HG03108 (cell line): ENCODE measurements at regions not wholly inside any gene's neighbourhood (a gene's known extent, or its start where the extent isn't known, plus 50 kb on each side); places are given as distances from the start of the nearest gene placed in this dataset.

ENCODE experiments used
- ATAC-seq: cut with Tn5 transposase; IDR thresholded peaks from one replicate; pipeline ENCODE4 v1.9.1; 2021; ENCODE audit warnings: moderate library complexity; ENCODE audit not compliant: unreplicated experiment

DNA sequence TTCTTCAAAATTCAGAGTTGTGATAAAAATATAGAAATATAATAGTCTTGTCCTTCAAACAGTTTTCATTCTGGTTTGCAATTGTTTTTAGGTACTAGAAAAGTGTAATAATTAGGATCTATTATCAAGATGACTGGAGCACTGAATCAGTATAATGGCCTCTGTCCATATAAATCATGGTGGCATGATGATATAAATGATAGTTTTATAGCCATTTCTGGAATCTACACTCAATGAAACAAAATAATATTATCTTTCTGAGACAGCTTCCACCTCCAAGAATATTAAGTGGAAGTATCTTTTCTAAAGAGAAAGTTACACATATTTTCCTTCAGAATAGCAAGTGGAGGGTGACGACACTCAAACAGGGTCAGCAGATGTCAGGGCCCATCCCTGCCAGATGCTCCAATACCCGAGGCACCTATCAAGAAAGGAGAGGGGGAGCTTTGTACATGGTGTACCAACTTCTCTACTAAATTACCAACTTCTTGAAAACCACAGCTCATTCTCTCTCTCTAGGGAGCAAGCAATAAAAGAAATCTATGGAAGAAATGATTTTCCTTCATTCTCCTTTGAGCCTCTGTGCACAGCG is 882.7 kb upstream of the CHAC2 start:
- ATAC-seq, result no peak

DNA sequence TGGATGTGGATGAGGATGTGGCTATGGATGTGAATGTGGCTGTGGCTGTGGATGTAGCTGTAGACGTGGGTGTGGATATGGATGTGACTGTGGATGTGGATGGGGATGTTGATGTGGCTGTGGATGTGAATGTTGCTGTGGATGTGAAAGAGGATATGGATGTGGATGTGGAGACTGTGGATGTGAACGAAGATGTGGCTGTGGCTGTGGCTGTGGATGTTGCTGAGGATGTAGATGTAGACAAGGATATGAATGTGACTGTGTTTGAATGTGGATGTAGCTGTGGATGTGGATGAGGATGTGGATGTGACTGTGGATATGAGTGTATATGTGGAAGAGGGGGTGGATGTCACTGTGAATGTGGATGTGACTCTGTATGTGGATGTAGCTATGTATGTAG is 884.6 kb upstream of the CHAC2 start:
- no peak for ATAC-seq

DNA sequence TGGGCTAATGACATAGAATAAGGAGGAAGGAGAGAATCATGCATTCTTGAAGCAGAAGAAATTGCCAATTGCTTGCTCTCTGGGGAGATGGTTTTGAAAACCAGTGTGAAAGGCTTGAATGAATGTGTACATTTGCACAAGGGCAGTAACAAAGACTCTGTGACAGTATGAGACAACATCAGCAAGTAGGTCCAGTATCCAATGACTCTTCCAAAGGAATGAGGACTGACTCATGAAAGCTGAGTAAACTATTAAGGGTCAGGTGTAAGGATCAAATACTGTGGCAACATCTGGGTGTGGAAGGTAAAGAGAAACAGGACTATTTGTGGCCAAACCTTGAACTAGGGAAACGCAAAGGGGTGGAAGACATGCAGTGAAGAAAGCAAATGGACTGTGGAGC is 886.0 kb upstream of the CHAC2 start:
- ATAC-seq, result no peak

DNA sequence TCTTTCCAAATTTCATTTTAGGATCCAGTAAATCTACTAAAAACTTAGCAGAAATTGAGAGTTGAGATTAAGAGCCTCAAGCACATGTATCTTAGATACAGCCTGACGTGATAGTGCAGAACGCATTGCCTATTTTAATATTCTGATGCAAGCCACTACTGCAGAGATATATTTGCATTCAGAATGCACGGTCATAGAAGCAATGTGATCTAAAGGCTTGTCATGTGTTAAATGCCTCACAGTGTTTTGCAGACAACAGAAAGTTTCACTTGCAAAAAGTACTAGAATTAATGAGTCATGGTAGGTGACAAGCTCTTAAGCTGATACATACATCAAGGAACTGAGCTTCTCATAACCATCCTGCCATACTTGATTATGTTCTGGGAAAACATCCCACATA is 886.7 kb upstream of the CHAC2 start:
- ATAC-seq, result no peak

DNA sequence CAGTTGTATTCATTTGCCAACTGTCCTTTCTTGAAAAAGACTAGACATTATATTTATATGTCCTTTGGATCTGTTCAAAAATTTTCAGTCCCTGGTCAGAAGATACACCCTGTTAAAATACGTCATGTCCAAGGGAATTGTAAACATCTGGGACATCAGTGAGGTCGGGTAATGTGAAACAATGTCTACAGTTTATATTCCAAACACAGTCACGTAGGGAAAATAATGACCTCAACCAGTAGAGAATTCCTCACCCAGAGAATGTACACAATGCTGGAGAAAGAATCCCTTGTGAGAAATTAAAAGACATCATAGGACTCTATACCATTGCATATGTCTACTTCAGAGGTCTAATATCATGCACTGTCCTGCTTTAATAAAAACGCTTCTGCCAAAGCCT is 888.0 kb upstream of the CHAC2 start:
- ATAC-seq, result no peak

DNA sequence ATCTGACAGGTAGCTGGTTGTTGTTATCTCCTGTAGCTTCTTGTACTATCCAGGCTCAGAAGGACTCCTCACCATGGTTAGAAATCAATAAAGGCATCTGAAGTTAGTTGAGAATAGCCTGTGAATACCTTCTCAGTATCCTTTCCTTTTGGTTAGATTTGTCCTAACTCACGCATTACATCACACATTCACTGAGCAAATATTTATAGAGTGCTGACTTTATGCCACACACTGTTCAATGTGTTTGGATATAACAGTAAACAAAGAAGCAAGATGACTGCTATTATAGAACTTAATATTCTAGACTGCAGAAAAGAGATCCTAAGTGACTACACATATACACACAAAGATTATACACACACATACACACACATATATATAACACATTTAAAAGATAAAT is 889.9 kb upstream of the CHAC2 start:
- ATAC-seq, result no peak

DNA sequence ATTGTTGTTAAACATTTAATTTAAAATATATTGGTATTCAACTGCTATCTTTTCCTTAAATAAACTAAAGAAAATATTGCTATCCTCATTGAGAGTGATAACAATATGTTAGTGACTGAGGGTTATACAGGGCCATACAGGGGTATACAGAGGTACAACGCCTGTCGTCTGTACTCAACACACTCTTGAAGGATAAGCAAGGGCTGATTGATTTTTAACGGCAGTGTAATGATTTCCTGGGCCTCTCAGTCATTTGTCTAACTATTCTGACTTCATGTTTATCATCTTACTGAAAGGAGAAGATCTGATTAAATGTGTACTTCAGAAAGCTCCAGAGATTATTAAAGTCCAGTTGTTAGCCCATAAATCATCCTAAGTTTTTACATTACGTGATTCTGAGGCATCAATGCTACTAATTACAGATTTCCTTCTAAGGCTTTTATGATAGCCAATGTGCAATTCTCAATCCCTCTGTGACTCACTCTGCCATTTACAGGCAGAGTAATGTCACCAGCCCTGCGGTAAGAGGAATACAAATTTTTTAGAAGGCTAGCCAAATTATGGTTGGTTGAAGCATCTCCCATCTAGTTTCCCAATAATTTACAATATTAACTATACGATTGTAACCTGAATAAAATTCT is 893.0 kb upstream of the CHAC2 start:
- ATAC-seq, result no peak

DNA sequence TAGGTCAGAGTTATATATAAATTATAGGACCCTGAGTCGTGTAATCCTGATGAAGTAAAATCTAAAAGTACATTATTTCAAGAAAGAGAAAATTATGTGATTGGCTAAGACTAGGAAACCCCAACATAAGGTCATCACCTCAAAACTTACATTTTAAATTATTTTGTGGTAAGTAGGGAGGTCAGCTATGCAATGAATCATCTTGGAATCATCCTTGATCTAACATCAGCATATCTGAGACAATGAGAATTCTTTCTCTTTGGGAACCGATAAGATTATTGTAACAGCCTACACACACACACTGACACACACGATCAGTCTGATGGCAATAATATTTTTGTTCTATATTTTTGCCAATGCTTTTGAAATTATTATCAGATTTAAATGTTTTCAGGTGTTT is 904.8 kb upstream of the CHAC2 start:
- ATAC-seq, result no peak

DNA sequence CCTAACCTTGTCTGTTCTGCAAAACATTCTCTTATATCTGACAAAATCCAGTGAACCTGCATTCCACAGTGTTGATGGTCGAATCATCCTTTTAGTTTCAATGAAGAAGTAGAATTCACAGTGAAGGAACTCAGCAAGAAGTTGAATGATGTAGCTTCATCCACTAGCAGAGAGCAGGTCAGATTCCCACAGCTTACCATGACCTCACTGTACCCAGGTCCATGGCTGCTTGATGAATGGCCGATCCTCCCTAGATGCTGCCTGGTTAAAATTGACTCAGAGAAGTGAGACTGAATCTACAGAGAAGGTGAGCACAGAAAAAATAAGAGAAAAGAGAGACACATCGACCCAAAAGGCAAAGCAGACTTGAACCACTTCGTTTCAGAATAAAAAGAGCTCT is 906.0 kb upstream of the CHAC2 start:
- ATAC-seq, result no peak

DNA sequence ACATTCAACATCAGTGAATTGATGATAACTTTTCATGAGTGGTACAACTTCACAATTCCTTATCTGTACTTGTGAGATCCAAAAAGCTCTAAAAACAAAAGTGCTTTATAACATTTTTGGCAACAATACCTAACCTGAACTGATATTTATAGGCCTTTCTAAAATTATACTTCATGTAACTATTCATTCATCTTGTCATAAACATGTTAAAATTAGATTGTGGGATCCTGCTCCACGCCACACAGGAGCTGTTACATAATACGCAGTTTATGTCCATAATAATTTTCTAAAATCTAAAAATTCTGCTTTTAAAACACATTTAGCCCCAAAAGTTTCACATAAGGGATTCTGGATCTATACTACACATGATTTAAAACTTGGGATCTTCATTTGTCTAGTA is 908.5 kb upstream of the CHAC2 start:
- no peak for ATAC-seq

DNA sequence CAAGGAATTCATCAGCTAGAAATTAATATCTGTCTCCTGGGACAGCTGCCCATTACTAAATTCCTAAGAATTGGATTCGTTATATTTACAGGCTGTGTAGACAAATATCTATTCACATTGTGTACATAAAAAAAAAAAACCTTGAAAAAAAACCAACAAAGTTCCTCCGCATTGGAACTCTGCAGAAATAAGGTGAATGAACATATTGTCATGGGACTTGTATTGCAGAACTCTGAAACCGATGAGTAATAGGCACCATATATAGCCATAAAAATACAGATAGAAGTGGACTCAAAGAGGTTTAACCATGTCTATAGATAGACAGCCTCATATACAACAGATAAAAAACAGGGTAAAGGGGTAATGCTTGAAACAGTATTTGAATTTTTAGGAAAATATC is 909.9 kb upstream of the CHAC2 start:
- ATAC-seq, result no peak

DNA sequence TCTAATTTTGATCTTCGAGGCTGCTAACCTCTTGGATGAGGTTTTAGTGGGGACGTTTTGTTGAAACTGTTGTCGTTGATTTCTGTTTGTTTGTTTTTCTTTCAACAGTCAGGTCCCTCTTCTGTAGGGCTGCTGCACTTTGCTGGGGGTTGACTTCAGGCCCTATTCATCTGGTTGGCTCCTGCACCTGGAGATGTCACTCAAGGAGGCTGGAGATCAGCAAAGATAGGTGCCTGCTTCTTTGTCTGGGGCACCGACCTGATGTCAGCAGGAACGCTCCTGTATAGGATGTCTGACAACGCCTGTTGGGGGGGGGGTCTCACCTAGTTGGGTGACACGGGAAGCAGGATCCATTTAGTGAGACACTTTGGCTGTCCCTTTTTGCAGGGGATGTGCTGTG is 915.6 kb upstream of the CHAC2 start:
- ATAC-seq, result no peak

DNA sequence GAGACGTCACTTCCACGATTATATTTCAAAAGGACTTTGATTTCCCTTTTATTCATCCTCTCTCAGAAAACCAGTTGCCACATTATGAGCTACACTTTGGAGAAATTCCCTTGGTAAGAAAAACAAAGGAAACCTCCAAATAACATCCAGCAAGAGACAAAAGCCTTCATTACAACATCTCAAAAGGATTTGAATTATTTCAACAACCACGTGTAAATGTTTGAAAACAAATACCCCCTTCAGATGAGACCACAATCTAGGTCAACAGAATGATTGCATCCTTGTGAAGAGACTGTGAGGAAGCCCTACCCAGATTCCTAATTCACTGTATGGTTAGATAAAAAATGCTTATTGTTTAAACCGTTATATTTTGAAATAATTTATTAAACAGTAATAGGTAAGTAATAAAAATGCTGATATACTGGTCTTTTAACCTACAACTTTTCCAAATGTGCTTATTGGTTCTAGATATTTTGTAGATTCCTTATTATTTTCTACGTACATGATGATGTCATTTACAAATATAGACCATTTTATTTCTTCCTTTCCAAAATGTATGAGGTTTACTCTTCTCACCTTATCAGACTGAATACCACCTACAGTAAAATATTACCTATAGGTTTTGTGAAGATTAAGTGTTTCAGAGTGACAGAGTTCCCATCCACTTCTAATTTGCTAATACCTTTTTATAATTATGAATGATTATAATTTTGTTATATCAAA is 922.7 kb upstream of the CHAC2 start:
- ATAC-seq, result no peak

DNA sequence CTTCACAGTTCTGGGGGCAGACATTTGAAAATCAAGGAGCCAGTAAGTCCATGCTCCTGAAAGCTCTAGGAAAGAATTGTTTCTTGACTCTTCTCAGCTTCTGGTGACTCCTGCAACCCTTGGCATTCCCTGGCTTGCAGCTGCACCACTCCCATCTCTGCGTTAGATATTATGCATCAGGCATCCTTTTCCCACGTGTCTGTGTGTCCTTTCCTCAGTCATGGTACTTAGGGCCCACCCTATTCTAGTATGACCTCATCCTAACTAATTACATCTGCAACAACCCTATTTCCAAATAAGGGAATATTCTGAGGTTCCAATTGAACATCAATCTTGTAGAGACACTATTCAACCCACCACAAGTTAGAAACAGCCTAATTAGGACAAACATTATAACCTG is 931.7 kb upstream of the CHAC2 start:
- ATAC-seq, result no peak

DNA sequence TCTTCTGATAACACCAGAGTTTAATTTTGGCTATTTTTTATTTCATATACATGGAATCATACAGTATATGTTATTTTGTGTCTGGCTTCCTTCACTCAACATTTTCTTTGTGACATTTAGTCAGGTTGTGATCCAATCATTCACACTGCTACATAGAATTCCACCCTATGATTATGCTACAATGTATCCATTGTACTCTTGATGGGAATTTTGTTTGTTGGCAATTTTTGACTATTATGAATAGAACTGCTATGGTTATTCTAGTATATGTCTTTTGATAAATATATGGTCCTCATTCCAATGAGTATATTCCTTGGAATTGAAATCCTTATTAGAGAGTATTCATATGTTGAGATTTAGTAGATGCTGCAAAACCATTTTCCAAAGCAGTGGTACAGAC is 936.4 kb upstream of the CHAC2 start:
- ATAC-seq, result no peak

DNA sequence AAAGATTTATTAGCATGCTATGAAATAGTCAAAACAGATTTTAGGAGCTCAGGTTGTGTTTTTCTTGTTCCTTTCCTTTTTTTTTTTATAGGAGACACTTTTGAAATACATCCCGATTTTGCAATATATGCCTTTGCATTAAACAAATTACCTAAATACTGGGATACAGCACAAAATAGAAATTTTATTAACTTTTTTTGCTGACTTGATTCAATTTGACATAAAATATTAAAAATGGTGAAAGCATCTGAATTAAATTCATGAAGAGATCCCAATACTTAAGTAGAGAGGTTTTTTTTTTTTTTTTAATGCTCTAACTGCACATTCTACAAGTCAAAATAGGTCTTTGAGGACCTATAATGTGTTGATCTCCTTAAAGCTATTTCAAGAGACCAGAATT is 939.5 kb upstream of the CHAC2 start:
- ATAC-seq, result no peak

DNA sequence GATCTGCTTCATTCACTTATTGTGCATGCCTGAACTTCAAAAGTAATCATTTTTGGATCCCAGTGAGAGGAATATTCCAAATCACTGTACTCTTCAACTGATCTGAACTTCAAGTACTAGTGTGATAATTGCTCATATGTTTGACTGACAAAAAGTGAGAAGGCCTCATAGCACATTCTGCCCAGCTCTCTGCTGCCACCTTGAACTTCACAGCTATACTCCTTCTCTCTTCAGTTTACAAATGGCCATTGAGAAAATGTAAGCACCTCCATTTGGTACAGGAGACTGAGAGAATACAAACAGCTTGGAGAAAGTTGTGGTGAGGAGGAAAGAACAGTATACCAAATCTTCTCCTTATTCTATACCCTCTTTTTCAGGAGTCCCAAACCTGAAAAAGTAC is 946.0 kb upstream of the CHAC2 start:
- no peak for ATAC-seq

DNA sequence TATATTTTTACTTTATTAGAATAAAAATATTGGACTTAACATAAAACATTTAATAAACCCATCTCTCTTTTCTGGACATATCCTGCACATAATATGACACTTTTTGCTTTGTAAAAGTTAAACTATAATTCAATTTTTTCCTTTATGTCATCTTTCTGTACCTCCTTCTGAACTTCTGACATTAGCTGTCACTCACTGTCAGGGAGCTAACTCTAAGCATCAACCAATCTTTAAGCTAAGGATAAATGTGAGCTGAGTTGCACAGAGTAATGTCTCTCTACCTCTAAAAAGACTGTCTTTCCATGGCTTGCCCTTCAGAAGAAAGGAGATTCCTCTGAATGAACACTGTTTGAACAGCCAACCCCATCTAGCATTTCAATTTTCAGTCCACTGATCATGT is 948.6 kb upstream of the CHAC2 start:
- ATAC-seq, result no peak

DNA sequence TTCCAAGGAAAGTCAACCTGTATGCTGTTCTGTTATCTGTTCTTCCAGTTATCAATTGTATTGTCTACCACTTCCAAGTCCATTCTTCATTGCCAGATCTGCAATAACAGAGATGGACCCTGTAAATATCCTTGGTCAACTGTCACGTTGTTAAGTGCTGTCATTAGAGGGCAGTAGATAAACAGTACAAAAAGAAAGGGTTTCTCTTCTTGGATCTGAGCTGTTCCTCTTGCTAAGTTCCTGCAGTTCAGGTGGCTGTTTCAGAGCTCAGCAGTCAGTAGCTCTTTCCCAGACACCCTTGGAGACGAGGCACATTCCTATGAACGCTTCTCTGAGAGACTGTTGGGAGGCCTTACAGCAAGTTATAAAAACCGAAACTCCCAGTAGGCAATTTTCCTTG is 957.1 kb upstream of the CHAC2 start:
- no peak for ATAC-seq

DNA sequence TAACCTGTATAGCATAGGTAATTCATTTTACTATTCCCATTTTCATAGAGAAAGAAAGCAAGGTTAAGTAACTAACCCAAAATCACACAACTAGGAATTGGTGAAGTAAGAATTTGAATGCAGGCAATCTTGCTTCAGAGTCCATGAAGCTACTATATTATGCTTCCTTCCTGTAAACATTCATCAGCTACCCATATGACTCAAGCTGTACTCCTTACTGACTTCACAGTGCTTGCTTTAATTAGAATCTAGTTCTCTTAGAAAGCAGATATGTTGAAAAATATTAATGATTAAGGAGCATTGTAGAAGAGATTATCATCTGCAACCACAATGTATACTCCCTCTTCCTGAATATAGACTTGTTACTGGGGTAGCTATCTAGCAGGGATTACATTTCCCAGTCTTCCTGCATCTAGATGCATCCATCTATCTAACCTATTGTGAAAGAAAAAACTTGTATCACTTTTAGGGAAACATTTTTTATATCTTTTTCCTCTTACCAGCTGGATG is 961.6 kb upstream of the CHAC2 start:
- no peak for ATAC-seq

DNA sequence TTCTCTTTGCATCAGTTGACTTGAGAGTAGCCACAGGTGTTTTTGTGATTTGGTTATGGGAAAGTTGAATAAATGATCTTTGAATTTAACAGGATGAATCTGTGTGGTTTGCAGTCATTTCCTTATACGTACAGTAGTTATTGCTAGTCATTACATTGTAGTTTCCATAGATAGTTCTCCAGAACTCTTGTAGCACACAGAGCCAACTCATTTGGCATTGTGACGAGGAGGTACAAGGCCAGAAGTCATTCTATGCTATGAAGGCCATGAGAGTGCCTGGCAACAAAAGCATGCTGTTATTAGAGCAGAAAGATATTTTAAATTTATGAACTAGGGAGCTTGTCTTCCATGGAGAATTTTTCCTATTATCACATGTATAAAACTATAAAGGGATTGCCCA is 973.0 kb upstream of the CHAC2 start:
- no peak for ATAC-seq

DNA sequence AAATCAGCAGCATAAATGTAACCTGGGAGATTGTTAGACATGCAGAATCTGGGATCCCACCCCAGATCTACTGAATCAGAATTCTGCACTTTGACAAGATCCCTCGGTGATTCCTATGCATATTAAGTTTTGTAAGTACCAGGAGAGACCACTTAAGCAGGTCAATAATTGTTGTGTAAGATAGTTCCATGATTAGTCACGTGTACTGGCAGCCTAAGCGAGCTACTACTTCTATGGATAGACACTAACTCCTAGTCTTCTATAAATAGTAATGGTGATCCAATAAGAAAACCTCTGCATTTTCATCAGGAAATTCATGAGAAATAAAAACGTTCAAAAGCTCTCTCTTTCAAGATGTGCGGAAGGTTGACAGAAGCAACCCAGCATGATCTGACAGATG is 988.2 kb upstream of the CHAC2 start:
- ATAC-seq, result no peak
